NCI-H2196 treated with DMSO at 0.1 percent for 48 hours (cell line): ENCODE measurements at regions not wholly inside any gene's neighbourhood (a gene's known extent, or its start where the extent isn't known, plus 50 kb on each side); places are given as distances from the start of the nearest gene placed in this dataset.

Experiments
- DNase-seq: peaks from one replicate; lab custom pipeline; 2025; ENCODE audit not compliant: unreplicated experiment; lab: John Stamatoyannopoulos, UW

- DNase-seq: no peak
Observed at GRCh38 chr6:1201547-1202200, 110.2 kb upstream of the FOXQ1 start.

- DNase-seq: no peak
Observed at GRCh38 chr6:1200409-1201101, 111.3 kb upstream of the FOXQ1 start.

DNA sequence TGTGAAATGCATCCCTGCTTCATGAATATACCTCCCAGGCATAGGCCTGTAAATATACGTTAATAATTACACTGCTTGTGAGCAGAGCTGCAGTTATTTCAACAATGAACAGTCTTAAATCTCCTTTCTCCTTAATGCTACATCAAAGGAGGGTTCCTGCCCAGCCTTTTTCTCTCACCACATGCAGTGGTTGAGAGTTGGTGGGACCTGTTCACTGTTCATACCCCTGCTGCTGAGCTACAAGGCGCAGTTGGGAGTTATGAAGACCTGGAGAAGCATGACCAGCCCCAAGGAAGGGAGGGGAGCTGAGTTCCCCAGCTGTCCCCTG is 111.9 kb upstream of the FOXQ1 start:
- no peak for DNase-seq

- DNase-seq: no peak
Observed at GRCh38 chr6:1197309-1197708, 114.6 kb upstream of the FOXQ1 start.

DNA sequence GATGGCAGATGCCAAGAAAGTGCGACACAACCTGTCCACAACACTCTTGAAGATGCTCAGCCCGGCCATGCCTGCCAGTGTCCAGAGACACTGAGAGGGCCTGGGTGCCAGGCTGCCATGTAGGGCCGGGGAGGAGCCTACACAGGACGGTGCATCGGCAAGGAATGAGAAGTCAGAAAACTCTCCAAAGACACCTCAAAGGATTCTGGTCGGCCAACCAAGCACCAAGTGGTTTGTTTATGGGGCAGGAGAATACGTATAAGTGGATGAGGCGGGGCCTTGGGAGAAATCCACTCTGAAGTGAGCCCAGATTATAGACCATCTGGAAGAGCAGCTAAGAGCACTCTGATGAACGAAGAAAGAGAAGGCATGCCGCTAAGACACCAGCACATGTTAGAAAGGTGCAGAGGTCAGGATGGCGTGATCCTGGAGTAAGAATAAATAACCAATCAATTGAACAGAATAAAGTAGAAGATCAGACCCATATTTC is 120.7 kb upstream of the FOXQ1 start:
- no peak for DNase-seq

- DNase-seq: no peak
Observed at GRCh38 chr6:1190366-1190765, 121.5 kb upstream of the FOXQ1 start.

DNA sequence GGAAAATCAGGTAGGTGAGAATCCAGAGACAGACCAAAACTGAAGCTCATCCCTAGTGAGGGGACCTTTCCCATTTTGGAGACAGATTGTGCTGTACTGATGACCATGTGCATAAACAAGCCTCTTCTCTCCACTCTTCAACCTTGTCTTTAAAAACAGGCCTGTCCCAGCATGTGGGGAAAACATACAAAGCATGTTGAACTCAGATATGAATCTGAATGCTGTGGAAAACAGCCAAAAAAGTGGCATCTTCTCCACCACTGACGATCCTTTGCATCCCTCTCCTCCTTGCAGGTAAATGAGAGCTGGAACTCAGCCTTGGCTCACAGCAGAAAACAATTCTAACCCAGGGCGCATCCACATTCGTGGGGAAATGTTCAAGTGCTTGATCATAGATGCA is 123.7 kb upstream of the FOXQ1 start:
- DNase-seq: no peak

DNA sequence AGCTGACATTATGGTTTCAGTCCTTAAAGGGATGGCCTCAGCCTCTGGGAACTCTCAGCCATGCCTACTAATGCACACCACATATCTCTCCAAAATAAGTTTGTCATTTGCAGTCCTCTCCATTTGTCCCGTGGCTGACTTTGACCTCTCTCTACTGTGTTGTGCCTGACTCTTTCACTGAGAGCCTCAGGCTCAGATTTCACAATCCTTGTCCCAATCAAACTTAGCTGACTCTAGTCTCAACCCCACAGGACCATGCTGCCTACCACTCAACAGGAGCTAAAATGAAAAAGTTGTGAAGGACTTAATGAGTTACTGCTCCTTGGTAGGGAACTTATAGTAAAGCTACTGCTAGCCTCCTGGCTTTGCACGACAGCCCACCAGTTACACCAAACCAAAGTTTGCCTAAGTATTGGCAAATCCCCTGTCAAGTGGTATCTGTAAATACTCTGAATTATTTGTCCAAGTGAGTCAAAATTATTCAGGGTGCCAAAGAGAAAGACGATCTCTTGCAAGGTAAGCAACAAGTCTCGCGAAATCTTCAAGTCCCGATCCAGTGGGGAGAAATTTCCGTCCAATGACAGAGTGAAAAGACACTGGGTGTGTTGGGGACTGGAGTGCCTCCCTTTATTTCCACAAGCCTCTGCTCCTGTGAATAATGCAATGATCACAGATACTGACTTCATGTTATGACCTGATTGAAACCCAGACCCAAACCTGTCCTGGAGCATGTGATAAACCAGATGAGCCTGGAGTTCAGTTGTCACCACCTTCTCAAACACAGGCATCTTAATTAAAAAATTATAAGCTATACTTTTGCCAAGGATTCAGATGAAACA is 124.4 kb upstream of the FOXQ1 start:
- DNase-seq: no peak

GRCh38 chr6:1184318-1184717 is 127.6 kb upstream of the FOXQ1 start:
- no peak for DNase-seq

DNA sequence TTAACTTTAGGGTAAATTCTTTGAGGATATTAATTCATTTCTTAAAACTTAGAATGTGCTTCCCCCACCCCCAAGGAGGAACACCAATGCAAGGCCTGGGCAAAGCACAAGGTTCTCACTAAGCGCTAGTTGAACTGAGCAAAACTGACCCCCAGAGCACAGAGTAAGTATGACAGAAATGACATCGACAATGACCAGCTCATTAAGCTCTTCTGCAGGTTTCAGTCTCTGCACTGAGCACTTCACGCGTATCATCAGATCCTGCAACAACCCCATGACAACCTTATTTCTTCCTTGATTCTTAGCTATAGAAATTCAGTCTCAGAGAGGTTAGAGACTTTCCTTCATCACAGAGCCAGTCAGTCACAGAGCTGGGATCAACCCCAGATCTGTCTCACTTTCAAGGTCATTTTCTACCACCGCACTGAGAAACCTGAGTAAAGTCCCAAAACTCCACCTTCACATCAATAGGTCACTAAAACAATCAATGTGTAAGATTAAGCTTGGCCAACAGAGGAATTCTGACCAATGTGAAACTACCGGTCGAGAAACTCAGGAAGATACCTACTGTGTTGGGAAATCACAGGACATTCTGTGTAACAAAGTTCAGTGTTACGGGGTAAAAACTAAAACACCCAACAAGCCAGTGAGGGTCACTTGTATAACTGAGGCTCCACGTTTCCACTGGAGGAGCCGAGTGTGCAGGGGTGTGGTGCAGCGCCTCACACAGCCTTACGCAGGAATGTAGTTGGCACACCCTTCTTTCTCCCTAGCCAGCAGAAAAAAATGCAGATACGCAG is 129.0 kb upstream of the FOXQ1 start:
- no peak for DNase-seq

DNA sequence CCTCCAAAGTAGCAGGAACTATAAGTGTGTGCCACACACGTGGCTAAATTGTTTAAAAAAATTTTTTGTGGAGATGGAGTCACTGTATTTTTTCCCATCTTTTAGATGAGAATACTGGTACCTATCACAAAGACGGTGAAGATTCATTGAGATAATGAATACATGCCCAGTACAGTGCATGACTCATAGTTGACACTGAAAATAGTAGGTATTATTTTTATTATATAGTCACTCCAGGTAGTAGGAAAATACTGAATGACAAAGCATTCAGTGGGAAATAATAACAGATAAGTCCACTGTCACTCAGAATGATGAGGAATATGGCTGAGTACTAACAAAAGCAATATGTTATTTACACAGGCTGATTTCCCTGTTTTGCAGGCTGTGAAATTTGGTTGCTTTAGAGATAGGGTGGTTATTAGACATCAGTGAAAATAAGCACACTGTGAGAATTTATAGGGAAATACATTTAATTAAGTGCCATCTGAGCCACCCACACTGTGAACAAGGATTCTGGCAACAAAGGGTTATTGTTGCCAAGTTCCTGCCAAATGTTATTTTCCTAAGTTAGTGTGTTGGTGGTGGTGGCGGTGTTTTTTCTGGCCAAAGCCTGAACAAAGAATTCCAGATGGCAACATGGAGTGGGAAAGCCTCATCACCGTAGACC is 129.8 kb upstream of the FOXQ1 start:
- no peak for DNase-seq

- DNase-seq: no peak
Observed at GRCh38 chr6:1179571-1180459, 132.1 kb upstream of the FOXQ1 start.

GRCh38 chr6:1178590-1178989 is 133.3 kb upstream of the FOXQ1 start:
- no peak for DNase-seq

GRCh38 chr6:1176567-1176966 is 135.3 kb upstream of the FOXQ1 start:
- DNase-seq: no peak

GRCh38 chr6:1175877-1176276 is 136.0 kb upstream of the FOXQ1 start:
- no peak for DNase-seq

DNA sequence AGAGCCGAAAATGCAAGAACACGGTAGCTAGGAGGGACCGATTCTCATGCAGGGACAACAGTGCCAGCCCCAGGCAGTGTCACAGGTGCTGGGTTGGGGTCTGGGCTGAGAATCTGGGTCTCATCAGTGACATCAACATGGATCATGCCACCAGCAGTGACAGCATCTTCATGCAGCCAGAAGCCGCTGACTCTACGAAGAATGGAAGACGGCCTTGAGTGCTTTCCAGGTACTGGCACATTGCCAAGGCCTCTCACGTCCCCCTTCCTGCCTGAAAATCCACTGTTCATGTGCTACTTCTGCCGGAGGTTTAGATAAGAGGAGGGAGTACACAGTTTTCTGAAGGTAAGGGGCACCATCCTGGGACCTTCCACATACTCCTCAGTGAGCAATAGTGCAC is 141.1 kb upstream of the FOXQ1 start:
- DNase-seq: no peak

DNA sequence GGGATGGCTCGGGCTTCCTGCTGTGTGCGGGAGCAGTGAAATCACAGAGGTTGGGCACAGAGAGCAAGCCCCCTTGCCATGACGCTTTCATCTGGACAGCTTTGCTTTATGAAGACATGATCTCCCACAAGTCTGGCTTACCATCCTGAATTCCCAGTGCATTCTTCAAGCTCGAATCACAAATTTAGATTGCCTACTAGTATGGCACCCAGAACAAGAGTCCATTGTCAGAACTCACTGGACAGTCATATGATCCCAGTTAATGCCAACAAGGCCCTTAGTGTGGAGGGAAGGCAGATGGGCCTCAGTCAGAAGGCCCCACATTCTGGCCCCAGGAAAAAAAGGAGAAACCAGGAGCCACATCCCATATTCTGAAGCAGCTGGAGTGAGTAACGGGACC is 147.3 kb upstream of the FOXQ1 start:
- no peak for DNase-seq

DNA sequence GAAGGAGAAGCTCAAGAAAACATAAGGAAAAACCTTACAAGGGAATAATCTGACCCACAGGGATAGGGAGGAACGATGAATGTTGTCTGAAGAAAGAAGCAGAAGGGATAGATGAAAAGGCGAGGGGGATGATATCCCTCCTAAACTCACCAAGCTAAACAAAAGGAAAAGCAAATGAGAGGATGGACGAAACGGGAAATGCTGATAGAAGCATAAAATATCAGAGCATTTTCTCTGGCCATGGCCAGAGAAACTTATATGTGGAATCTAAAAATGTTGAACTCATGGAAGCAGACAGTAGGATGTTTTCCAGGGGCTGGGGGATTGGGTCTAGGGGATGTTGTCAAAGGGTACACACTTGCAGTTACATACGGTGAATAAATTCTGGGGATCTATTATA is 148.4 kb upstream of the FOXQ1 start:
- no peak for DNase-seq

GRCh38 chr6:1162367-1163275 is 149.3 kb upstream of the FOXQ1 start:
- DNase-seq: no peak
